CD4-positive, alpha-beta T cell treated with Interferon gamma for 1 hour (primary cell): ENCODE measurements at regions not wholly inside any gene's neighbourhood (a gene's known extent, or its start where the extent isn't known, plus 50 kb on each side); places are given as distances from the start of the nearest gene placed in this dataset.

Experiments used
- DNase-seq: peaks from one replicate; pipeline ENCODE4 v3.0.0-alpha.2; 2020

- no peak for DNase-seq
Measured at GRCh38 chr9:108392877-108393276, 462.9 kb downstream of the ACTL7B start.

- DNase-seq = no peak
Measured at GRCh38 chr9:108389056-108389455, 466.7 kb downstream of the ACTL7B start.

GRCh38 chr9:108386859-108387384 is 468.9 kb downstream of the ACTL7B start:
- DNase-seq = no peak

DNA sequence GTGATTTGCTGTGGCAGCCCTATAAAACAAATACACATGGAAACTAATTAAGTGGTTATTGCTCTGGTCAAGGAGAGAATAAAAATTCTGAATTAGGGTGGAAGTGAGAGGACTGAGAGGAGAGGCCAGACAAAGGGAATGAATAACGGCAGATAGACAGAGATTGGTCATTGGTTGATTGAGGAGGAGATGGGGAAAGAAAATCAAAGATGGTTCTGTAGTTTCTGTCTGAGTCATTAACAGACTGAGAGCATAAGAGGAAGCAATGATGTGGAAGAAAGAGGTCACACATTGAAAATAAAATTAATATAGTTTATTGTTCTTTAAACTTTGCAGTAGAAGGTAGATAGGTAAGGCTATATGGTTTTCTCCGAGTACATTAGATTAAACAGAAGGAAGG is 469.8 kb downstream of the ACTL7B start:
- no peak for DNase-seq

DNA sequence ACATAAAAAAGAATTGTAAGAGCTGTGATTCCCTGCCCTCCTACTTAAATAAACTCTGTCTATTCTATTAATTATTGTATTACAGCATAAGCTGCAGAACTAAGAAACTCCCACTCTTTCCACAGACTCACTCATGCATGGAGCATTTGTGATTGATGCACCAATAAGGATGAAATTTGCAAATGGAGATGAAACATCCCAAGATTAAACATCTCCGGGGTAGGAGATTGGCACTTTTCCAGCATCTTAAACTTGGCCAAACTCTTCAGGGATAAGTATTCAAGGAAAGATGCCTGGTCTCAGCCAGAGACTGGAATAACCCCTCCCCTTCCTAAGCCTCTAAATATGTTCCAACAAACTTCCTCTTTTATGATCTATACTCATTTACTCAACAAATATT is 472.0 kb downstream of the ACTL7B start:
- no peak for DNase-seq

GRCh38 chr9:108382310-108382709 is 473.5 kb downstream of the ACTL7B start:
- no peak for DNase-seq

DNA sequence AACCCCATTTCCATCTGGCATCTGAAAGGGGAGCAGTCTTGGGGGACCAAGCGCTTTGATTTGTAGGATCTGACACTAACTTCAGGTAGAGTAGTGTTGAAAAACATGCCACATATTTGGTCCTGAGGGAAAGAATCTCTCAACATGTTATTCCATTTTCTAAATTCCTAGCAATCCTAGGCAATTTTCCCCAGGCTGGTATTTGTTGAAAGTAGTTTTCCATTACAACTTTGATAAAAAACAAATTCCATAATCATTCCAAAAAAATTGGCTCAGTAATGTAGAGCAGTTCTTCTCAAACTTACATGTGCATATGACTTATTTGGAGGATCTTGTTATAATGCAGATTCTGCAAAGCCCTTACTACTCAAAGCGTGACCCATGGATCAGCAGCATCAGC is 477.9 kb downstream of the ACTL7B start:
- no peak for DNase-seq

DNA sequence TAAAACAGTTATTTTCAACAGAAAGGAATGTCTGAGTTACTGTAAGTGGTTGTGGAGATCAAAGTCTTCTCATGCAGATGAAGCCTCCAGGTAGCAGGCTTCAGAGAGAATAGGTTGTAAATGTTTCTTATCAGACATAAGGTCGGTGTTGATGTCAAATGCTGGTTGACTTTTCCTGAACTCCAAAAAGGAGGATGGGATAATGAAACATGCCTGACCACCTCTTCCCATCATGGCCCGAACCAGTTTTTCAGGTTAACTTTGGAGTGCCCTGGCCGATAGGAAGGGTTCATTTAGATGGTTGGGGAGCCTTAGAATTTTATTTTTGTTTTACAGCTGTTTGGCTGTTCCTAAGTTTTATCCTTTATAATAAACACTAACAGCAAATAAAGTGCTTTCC is 478.4 kb downstream of the ACTL7B start:
- DNase-seq = no peak

GRCh38 chr9:108376140-108376539 is 479.6 kb downstream of the ACTL7B start:
- no peak for DNase-seq

DNA sequence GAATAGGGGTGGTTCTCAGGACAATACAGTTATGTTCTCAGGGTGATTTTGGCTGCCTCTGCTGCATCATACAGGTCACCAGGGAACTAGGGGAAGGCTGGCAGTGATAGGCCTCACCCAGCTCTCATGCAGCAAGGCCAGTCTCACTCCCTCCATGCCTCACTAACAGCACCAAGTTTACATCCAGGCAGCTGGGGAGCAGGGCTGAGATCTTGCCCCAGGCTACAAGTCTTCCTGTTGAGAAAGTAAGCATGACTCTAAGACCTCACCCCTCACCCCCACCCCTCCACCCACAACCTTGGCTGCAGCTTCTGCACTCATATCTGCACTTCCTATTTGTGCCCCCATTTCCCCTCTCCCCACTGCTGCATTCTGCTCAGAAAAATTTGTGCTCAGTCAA is 481.2 kb downstream of the ACTL7B start:
- no peak for DNase-seq

DNA sequence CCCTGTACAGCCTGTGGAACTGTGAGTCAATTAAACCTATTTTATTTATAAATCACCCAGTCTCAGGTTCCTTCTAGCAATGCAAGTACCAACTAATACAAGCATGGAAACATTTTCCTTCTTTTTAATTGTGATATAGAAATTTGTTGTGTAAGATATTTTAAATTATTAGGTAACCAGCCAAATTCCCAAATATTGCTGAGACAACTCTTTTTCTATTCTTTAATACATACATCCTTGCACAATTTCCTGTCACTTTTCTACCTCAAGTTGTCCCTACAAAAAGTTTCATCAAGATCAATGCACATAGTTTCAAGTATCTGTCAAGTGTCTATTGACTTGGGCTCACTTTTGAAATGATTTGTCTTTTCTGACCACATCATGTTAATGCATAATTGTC is 488.6 kb downstream of the ACTL7B start:
- DNase-seq = no peak

- DNase-seq = no peak
Measured at GRCh38 chr9:108363311-108363710, 492.5 kb downstream of the ACTL7B start.

DNA sequence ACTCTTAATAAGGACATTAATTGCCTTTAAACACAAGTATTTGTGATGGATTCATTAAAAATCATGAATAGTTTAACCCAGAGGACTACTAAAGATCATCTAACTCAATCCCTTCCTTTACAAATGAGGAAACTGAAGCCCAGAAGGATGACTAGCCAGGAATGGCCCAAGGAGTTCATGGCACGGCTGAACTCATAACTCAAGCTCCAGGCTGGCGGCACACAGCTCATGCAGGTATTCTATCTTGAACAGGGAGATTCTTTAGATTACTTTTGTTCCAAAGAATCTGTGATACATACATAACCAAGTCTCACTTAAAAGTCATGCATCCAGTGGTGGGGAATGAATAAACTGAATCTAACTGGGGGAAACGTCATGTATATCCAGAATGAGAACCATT is 495.5 kb downstream of the ACTL7B start:
- DNase-seq = no peak

DNA sequence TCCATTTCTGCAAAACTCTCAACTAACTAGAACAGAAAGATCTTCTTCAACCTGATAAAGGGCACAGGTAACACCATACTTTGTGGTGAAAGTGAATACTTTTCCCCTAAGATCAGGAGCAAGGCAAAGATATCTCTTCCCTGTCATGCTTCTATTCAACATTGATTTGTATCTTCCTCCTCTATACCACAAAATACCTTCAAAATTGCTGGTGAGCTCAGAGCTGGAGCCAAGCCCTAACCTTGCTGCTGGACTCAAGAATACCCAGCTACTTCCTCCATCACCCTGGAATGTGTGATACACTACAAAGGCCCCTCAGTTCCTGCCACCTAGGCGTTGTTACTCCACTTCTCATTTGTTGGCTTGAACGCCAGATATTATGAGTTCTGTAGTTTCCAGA is 499.0 kb downstream of the ACTL7B start:
- no peak for DNase-seq

GRCh38 chr9:108351571-108351970 is 504.2 kb downstream of the ACTL7B start:
- DNase-seq = no peak

GRCh38 chr9:108347463-108348188 is 508.2 kb downstream of the ACTL7B start:
- no peak for DNase-seq

DNA sequence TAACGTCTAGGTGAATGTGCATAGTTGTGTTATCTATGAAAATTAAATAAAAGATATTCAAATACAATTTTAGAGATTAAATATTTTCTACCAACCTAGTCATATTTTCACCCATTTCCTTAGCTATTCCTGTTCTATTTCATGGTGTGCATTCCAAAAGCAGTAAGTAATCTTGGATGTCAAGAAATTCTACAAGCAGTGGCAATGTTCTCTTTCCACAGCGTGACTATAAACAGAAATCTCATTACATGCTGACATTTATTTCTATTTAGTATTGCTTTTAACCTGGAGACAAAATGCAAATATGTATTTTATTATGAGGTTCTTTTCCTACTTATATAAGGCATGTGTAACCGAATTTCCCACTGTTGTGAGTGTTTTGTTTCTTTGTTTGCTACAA is 510.0 kb downstream of the ACTL7B start:
- no peak for DNase-seq

- DNase-seq = no peak
Measured at GRCh38 chr9:108339251-108339650, 516.5 kb downstream of the ACTL7B start.

- no peak for DNase-seq
Measured at GRCh38 chr9:108336575-108336974, 519.2 kb downstream of the ACTL7B start.

- no peak for DNase-seq
Measured at GRCh38 chr9:108333530-108333983, 522.2 kb downstream of the ACTL7B start.

DNA sequence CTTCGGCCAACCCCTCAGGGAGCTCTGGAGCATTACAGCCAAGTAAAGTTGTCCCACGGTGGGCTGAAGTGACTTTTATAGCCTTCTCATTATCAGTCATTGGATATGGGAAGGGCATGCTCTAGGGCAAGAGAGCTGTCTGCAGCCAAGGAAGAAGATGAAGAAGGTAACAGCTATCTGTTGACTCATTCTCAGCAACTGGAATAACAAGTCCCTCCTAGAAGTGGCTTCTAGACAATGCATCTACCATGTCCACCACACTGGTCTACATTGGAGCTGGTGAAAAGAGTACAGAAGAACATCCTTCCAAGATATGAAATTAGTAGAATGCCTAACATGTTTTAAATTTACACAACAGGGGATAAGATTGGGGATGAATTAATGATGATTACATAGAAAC is 524.2 kb downstream of the ACTL7B start:
- DNase-seq = no peak

- DNase-seq = no peak
Measured at GRCh38 chr9:108325406-108325805, 530.4 kb downstream of the ACTL7B start.

DNA sequence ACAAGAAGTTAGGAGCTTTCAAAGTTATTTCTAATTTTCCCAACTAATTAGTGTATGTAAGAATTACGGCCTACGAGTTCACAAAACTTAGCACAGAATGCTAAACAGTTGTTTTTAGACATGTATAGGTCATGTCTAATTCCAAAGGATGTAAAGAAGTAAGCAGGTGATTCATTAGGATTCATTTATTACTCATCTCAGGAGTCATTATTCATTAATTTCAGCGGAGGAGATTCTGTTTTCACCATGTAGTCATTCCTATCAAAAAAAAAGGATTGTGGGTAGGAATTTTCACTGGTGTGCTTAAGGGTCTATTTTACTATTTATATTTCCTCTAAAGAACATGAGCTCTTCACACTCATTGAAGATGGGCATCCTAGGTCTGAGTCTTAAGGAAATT is 532.2 kb downstream of the ACTL7B start:
- no peak for DNase-seq

GRCh38 chr9:108322326-108323098 is 533.3 kb downstream of the ACTL7B start:
- no peak for DNase-seq
